A673 (cell line): ENCODE measurements at regions not wholly inside any gene's neighbourhood (a gene's known extent, or its start where the extent isn't known, plus 50 kb on each side); places are given as distances from the start of the nearest gene placed in this dataset.

Experiments used
- BruUV-seq: library from RNA; stranded (reverse); fragments of 400-500 nt; replicated peaks from 2 replicates; lab custom pipeline; 2021; lab: Mats Ljungman, UMichigan
- CTCF ChIA-PET: fragments of 300-600 bp; sonication (Branson Sonifier 250); formaldehyde crosslinking; loops from one replicate; lab custom pipeline; 2022; ENCODE audit warnings: antibody characterized with exemption; lab: Charles Lee
- POLR2A ChIA-PET: fragments of 300-600 bp; sonication (Branson Sonifier 250); formaldehyde crosslinking; loops from one replicate; lab custom pipeline; 2022; ENCODE audit warnings: antibody characterized with exemption; ENCODE audit not compliant: low non-redundant PET; lab: Charles Lee
- DNase-seq: peaks from one replicate; pipeline ENCODE4 v3.0.0-alpha.2; 2015; ENCODE audit warnings: low spot score
- H3K27ac ChIP-seq: fragments of 200-600 bp; sonication (generic); 2 replicates; pipeline ENCODE4 v1.5.1; 2016; ENCODE audit warnings: mixed run types, low read depth, mild to moderate bottlenecking, mixed read lengths, antibody characterized with exemption, low read length; ENCODE audit not compliant: poor library complexity, severe bottlenecking
- H3K27me3 ChIP-seq: fragments of 200-600 bp; sonication (generic); replicated peaks from 2 replicates; pipeline ENCODE4 v1.6.1; 2017; ENCODE audit warnings: mixed run types, low read depth, mild to moderate bottlenecking, mixed read lengths, antibody characterized with exemption, low read length; ENCODE audit not compliant: insufficient read depth, poor library complexity
- H3K36me3 ChIP-seq: fragments of 200-600 bp; sonication (generic); 2 replicates; pipeline ENCODE4 v1.6.1; 2016; ENCODE audit warnings: mixed run types, mild to moderate bottlenecking, mixed read lengths, antibody characterized with exemption, low read length; ENCODE audit not compliant: insufficient read depth, poor library complexity, severe bottlenecking
- H3K4me1 ChIP-seq: fragments of 200-600 bp; sonication (generic); 2 replicates; pipeline ENCODE4 v1.6.1; 2017; ENCODE audit warnings: mixed run types, mild to moderate bottlenecking, mixed read lengths, antibody characterized with exemption, low read length; ENCODE audit not compliant: insufficient read depth, poor library complexity, severe bottlenecking
- H3K4me3 ChIP-seq: fragments of 200-600 bp; sonication (generic); 2 replicates; pipeline ENCODE4 v1.5.1; 2016; ENCODE audit warnings: low read depth, mixed run types, mild to moderate bottlenecking, mixed read lengths, low read length; ENCODE audit not compliant: poor library complexity, severe bottlenecking
- H3K9me3 ChIP-seq: fragments of 200-600 bp; sonication (generic); 2 replicates; pipeline ENCODE4 v1.6.1; 2016; ENCODE audit warnings: mixed run types, low read depth, mild to moderate bottlenecking, mixed read lengths, antibody characterized with exemption, low read length; ENCODE audit not compliant: poor library complexity, severe bottlenecking
- EZH2 ChIP-seq: fragments of 200-600 bp; sonication (generic); IDR thresholded peaks from 2 replicates; pipeline ENCODE4 v1.6.1; 2017; ENCODE audit warnings: borderline replicate concordance, low read depth, mild to moderate bottlenecking, mixed read lengths, antibody characterized with exemption, low read length; ENCODE audit not compliant: poor library complexity, severe bottlenecking
- intact Hi-C: fragments of 100-400 bp; cut with micrococcal nuclease; formaldehyde crosslinking; loops from one replicate; pipeline ENCODE4 v1.10.0; 2022; ENCODE audit not compliant: unreplicated experiment
- TF ChIP-seq, protein P1 (sequence below): fragments of 300-800, 200-600 bp; sonication (generic); conservative IDR thresholded peaks from 2 replicates; pipeline ENCODE4 v1.5.1; 2017; ENCODE audit warnings: low read depth, mild to moderate bottlenecking, antibody characterized with exemption, low read length, moderate library complexity, mixed read lengths

- TF ChIP-seq, protein P1, sequence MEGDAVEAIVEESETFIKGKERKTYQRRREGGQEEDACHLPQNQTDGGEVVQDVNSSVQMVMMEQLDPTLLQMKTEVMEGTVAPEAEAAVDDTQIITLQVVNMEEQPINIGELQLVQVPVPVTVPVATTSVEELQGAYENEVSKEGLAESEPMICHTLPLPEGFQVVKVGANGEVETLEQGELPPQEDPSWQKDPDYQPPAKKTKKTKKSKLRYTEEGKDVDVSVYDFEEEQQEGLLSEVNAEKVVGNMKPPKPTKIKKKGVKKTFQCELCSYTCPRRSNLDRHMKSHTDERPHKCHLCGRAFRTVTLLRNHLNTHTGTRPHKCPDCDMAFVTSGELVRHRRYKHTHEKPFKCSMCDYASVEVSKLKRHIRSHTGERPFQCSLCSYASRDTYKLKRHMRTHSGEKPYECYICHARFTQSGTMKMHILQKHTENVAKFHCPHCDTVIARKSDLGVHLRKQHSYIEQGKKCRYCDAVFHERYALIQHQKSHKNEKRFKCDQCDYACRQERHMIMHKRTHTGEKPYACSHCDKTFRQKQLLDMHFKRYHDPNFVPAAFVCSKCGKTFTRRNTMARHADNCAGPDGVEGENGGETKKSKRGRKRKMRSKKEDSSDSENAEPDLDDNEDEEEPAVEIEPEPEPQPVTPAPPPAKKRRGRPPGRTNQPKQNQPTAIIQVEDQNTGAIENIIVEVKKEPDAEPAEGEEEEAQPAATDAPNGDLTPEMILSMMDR: no peak
- no peak for TF ChIP-seq EZH2
- Histone ChIP-seq H3K4me1 (no peaks in the 10 kb centered on the region), H3K9me3 (no peaks in the 10 kb centered on the region), H3K4me3 (no peak overlapping the region), H3K27ac (no peak overlapping the region), H3K36me3 (no peaks in the 10 kb centered on the region), H3K27me3 (peaks cover 3% of the 10 kb centered on the region)
- BruUV-seq: no TSS peak
- ChIA-PET CTCF (no interaction called here), POLR2A (no interaction called here)
- DNase-seq: no peak
- intact Hi-C loops: no loop called here
Observed at GRCh38 chr1:76746206-76746605, 121.1 kb upstream of the ST6GALNAC5 start.

DNA sequence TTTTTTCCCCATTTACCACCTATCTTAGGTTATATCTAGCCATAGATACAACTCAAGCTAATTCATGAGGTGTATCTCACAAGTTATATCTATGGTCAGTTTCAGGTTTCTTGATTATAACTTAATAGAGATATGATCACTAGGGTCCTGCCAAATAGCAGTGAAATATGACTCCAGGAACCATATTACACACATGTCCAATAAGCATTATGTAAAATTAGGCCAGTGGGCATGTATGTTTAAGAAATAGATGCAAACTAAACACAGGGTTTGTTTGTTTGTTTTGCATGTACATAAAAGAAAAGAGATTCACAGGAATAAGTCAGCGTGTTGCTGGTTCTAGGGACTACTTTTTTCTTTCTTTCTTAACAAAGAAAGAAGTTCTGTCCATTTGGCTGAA lies 112.5 kb upstream of the ST6GALNAC5 start:
- Histone ChIP-seq H3K9me3 (no peaks in the 10 kb centered on the region), H3K27me3 (peaks cover 31% of the 10 kb centered on the region), H3K27ac (no peak overlapping the region), H3K4me1 (no peaks in the 10 kb centered on the region), H3K4me3 (no peak overlapping the region), H3K36me3 (no peaks in the 10 kb centered on the region)
- no TSS peak for BruUV-seq
- DNase-seq: no peak
- CTCF ChIA-PET: no interaction called here
- no peak for TF ChIP-seq EZH2
- TF ChIP-seq, protein P1: no peak
- intact Hi-C loops: no loop called here
- POLR2A ChIA-PET: no interaction called here

DNA sequence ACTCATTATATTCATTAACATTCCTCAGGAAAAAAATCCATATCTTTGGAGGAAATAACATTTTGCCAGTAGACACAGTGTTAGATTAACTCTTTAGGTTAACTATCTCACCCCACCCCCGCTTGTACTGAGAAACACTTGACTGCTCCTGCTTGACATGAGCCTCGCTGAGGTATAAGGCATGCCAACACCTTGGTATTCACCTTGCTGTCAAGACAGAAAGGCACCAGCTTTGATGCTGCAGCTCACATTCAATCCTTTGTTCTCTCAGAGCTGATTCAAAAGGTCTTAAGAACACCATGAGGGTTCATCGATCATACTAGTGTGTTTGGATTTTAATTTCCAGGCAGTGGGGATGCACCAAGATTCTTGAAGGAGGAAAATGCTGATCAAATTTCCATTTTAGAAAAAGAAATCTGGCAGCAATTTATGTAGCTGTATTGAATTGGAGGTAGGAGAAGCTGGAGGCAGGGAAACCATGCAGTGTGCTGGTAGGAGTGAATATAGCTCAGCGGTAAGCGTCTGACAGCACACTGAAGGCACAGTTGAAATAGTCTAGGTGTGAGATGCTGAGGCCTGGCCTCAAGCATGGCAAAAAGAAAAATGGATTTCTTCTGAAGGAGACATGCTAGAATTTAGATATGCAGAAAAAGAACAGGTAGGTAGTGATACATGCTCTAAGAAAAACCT lies 108.0 kb upstream of the ST6GALNAC5 start:
- no peaks in the 10 kb centered on the region for H3K9me3 ChIP-seq
- H3K36me3 ChIP-seq: no peaks in the 10 kb centered on the region
- H3K27ac ChIP-seq: no peak overlapping the region
- ChIA-PET POLR2A (no interaction called here), CTCF (no interaction called here)
- DNase-seq: no peak
- peaks cover 33% of the 10 kb centered on the region for H3K27me3 ChIP-seq
- TF ChIP-seq, protein P1: no peak
- TF ChIP-seq EZH2: no peak
- no peaks in the 10 kb centered on the region for H3K4me1 ChIP-seq
- BruUV-seq: no TSS peak
- intact Hi-C loops: no loop called here
- no peak overlapping the region for H3K4me3 ChIP-seq
